IMR-90 (cell line): ENCODE measurements at regions not wholly inside any gene's neighbourhood (a gene's known extent, or its start where the extent isn't known, plus 50 kb on each side); places are given as distances from the start of the nearest gene placed in this dataset.

ENCODE experiments used
- ATAC-seq: fragments of 200-7000 bp; cut with Tn5 transposase; 2 replicates; pipeline ENCODE4 v1.9.1; 2020; ENCODE audit warnings: low read depth, mild to moderate bottlenecking, moderate library complexity
- BruUV-seq: library from RNA; stranded (reverse); fragments of 400-500 nt; replicated peaks from 2 replicates; lab custom pipeline; 2021; lab: Mats Ljungman, UMichigan
- CTCF ChIA-PET: fragments of 300-600 bp; formaldehyde crosslinking; extraction: SDS; loops from one replicate; lab custom pipeline; 2021; ENCODE audit warnings: antibody characterized with exemption; lab: Yijun Ruan, JAX
- POLR2A ChIA-PET: fragments of 300-600 bp; sonication (Branson Sonifier 250); formaldehyde crosslinking; loops from one replicate; lab custom pipeline; 2022; ENCODE audit warnings: antibody characterized with exemption; ENCODE audit not compliant: unreplicated experiment; lab: Charles Lee
- DNase-seq: peaks from one replicate; pipeline ENCODE4 v3.0.0; 2013
- H2AFZ ChIP-seq: replicated peaks from 2 replicates; pipeline ENCODE3; 2013; ENCODE audit warnings: low read length, mild to moderate bottlenecking; ENCODE audit not compliant: poor library complexity
- H2AK5ac ChIP-seq: 2 replicates; pipeline ENCODE4 v1.6.1; 2013; ENCODE audit warnings: low read depth, low read length, inconsistent platforms
- H2AK9ac ChIP-seq: replicated peaks from 2 replicates; pipeline ENCODE3; 2013; ENCODE audit warnings: mild to moderate bottlenecking, low read depth, low read length, moderate library complexity; ENCODE audit not compliant: poor library complexity
- H2BK120ac ChIP-seq: 2 replicates; pipeline ENCODE4 v1.6.1; 2013; ENCODE audit warnings: low read depth, low read length, inconsistent platforms
- H2BK15ac ChIP-seq: 3 replicates; pipeline ENCODE4 v1.6.1; 2013; ENCODE audit warnings: low read depth, low read length, inconsistent platforms
- H2BK20ac ChIP-seq: 2 replicates; pipeline ENCODE4 v1.6.1; 2013; ENCODE audit warnings: low read depth, mild to moderate bottlenecking, inconsistent platforms, low read length, moderate library complexity
- H2BK5ac ChIP-seq: 2 replicates; pipeline ENCODE4 v1.6.1; 2013; ENCODE audit warnings: mild to moderate bottlenecking, low read depth, low read length, inconsistent platforms; ENCODE audit not compliant: poor library complexity, severe bottlenecking
- H3K14ac ChIP-seq: replicated peaks from 2 replicates; pipeline ENCODE4 v1.6.1; 2013; ENCODE audit warnings: low read depth, low read length, inconsistent platforms
- H3K18ac ChIP-seq: 2 replicates; pipeline ENCODE4 v1.6.1; 2013; ENCODE audit warnings: low read depth, low read length, control low read depth
- H3K23ac ChIP-seq: 2 replicates; pipeline ENCODE4 v1.6.1; 2013; ENCODE audit warnings: low read depth, low read length, inconsistent platforms
- H3K27ac ChIP-seq: 2 replicates; pipeline ENCODE4 v1.5.1; 2013; ENCODE audit warnings: mild to moderate bottlenecking, control low read depth, low read length; ENCODE audit not compliant: insufficient read depth
- H3K27me3 ChIP-seq: 2 replicates; pipeline ENCODE4 v1.6.1; 2013; ENCODE audit warnings: low read length; ENCODE audit not compliant: control insufficient read depth, insufficient read depth
- H3K36me3 ChIP-seq: 2 replicates; pipeline ENCODE4 v1.6.1; 2013; ENCODE audit warnings: low read length, mixed read lengths; ENCODE audit not compliant: control insufficient read depth, insufficient read depth
- H3K4ac ChIP-seq: 2 replicates; pipeline ENCODE4 v1.6.1; 2013; ENCODE audit warnings: low read depth, low read length, inconsistent platforms
- H3K4me1 ChIP-seq: 2 replicates; pipeline ENCODE4 v1.6.1; 2013; ENCODE audit warnings: low read length, mixed read lengths; ENCODE audit not compliant: control insufficient read depth, insufficient read depth
- H3K4me2 ChIP-seq: 2 replicates; pipeline ENCODE4 v1.6.1; 2013; ENCODE audit warnings: low read depth, mild to moderate bottlenecking, control low read depth, low read length, moderate library complexity
- H3K4me3 ChIP-seq: 2 replicates; pipeline ENCODE4 v1.5.1; 2013; ENCODE audit warnings: low read depth, mild to moderate bottlenecking, control low read depth, low read length, moderate library complexity; ENCODE audit not compliant: insufficient read depth
- H3K56ac ChIP-seq: 2 replicates; pipeline ENCODE4 v1.6.1; 2013; ENCODE audit warnings: low read length, inconsistent platforms; ENCODE audit not compliant: insufficient read depth; ENCODE audit errors: extremely low read depth
- H3K79me1 ChIP-seq, 2 experiments: 2 replicates each; pipeline ENCODE4 v1.6.1; 2013; ENCODE audit warnings: low read length in 2 of 2, inconsistent platforms in 1 of 2, low read depth in 1 of 2
- H3K9ac ChIP-seq: 2 replicates; pipeline ENCODE4 v1.6.1; 2013; ENCODE audit warnings: low read depth, low read length, control low read depth
- H3K9me1 ChIP-seq: 2 replicates; pipeline ENCODE4 v1.6.1; 2013; ENCODE audit warnings: low read length, inconsistent platforms; ENCODE audit not compliant: insufficient read depth
- H3K9me3 ChIP-seq: 2 replicates; pipeline ENCODE4 v1.6.1; 2013; ENCODE audit warnings: low read length; ENCODE audit not compliant: control insufficient read depth, insufficient read depth
- H4K20me1 ChIP-seq: 2 replicates; pipeline ENCODE4 v1.6.1; 2013; ENCODE audit warnings: low read length, inconsistent platforms; ENCODE audit not compliant: insufficient read depth
- H4K5ac ChIP-seq: 2 replicates; pipeline ENCODE4 v1.6.1; 2013; ENCODE audit warnings: mild to moderate bottlenecking, low read depth, low read length, control low read depth
- H4K8ac ChIP-seq, 2 experiments: 2 replicates each; pipeline ENCODE4 v1.6.1; 2013; ENCODE audit warnings: low read depth in 2 of 2, low read length in 2 of 2, control low read depth in 1 of 2, inconsistent platforms in 1 of 2
- H4K91ac ChIP-seq: 2 replicates; pipeline ENCODE4 v1.6.1; 2013; ENCODE audit warnings: low read depth, low read length, inconsistent platforms; ENCODE audit not compliant: insufficient read depth
- BHLHE40 ChIP-seq: fragments of 150-350 bp; IDR thresholded peaks from 2 replicates; pipeline ENCODE4 v1.6.1; 2016; ENCODE audit warnings: mild to moderate bottlenecking, low read depth, low read length
- CEBPB ChIP-seq: IDR thresholded peaks from 2 replicates; pipeline ENCODE4 v1.6.1; 2012; ENCODE audit warnings: low read depth, low read length, improper control_type of control experiment
- CHD1 ChIP-seq: IDR thresholded peaks from 2 replicates; pipeline ENCODE4 v1.6.1; 2012; ENCODE audit warnings: low read depth, low read length, improper control_type of control experiment
- CTCF ChIP-seq: conservative IDR thresholded peaks from 2 replicates; pipeline ENCODE4 v1.5.1; 2012; ENCODE audit warnings: mild to moderate bottlenecking, low read depth, low read length, improper control_type of control experiment
- ELK1 ChIP-seq: fragments of 150-350 bp; IDR thresholded peaks from 2 replicates; pipeline ENCODE4 v1.6.1; 2016; ENCODE audit warnings: low read depth, mild to moderate bottlenecking, low read length, moderate library complexity, borderline replicate concordance
- FOS ChIP-seq: fragments of 150-350 bp; IDR thresholded peaks from 2 replicates; pipeline ENCODE4 v1.6.1; 2016; ENCODE audit warnings: low read depth, low read length
- MAFK ChIP-seq: IDR thresholded peaks from 2 replicates; pipeline ENCODE4 v1.6.1; 2012; ENCODE audit warnings: low read depth, low read length, improper control_type of control experiment
- MAZ ChIP-seq: IDR thresholded peaks from 2 replicates; pipeline ENCODE4 v1.6.1; 2012; ENCODE audit warnings: low read depth, mild to moderate bottlenecking, low read length, improper control_type of control experiment, moderate library complexity, borderline replicate concordance
- MXI1 ChIP-seq: IDR thresholded peaks from 2 replicates; pipeline ENCODE4 v1.6.1; 2012; ENCODE audit warnings: low read depth, mild to moderate bottlenecking, low read length, moderate library complexity, borderline replicate concordance
- NFE2L2 ChIP-seq: fragments of 150-350 bp; IDR thresholded peaks from 2 replicates; pipeline ENCODE4 v1.6.1; 2016; ENCODE audit warnings: low read depth, mild to moderate bottlenecking, low read length
- POLR2A ChIP-seq: IDR thresholded peaks from 2 replicates; pipeline ENCODE4 v1.6.1; 2012; ENCODE audit warnings: mild to moderate bottlenecking, low read depth, low read length
- RAD21 ChIP-seq: IDR thresholded peaks from 2 replicates; pipeline ENCODE4 v1.6.1; 2012; ENCODE audit warnings: low read length, improper control_type of control experiment
- RCOR1 ChIP-seq: IDR thresholded peaks from 2 replicates; pipeline ENCODE4 v1.6.1; 2012; ENCODE audit warnings: mild to moderate bottlenecking, low read length, improper control_type of control experiment; ENCODE audit not compliant: insufficient replicate concordance
- RFX5 ChIP-seq: IDR thresholded peaks from 2 replicates; pipeline ENCODE4 v1.8.0; 2012; ENCODE audit warnings: low read depth, mild to moderate bottlenecking, low read length, moderate library complexity
- SMC3 ChIP-seq: fragments of 150-350 bp; IDR thresholded peaks from 2 replicates; pipeline ENCODE4 v1.6.1; 2016; ENCODE audit warnings: low read depth, mild to moderate bottlenecking, antibody characterized with exemption, low read length, moderate library complexity
- USF2 ChIP-seq: fragments of 150-350 bp; IDR thresholded peaks from 2 replicates; pipeline ENCODE4 v1.6.1; 2017; ENCODE audit warnings: mild to moderate bottlenecking, antibody characterized with exemption, low read length, low read depth
- WGBS, 2 experiments: methylation state at CpG; one replicate each; pipeline versions ENCODE4 v1.1.5 to v1.1.7; 2013; ENCODE audit warnings: missing lambda C conversion rate in 2 of 2; ENCODE audit not compliant: insufficient read length in 1 of 2; ENCODE audit errors: extremely low coverage in 2 of 2; 5-methylcytosine and 5-hydroxymethylcytosine counted together
- dilution Hi-C: fragments of 300-500 bp; cut with HindIII; formaldehyde crosslinking; loops from one replicate; pipeline ENCODE4 v1.14.3; 2018; ENCODE audit warnings: low sequenced_read_pairs; ENCODE audit not compliant: unreplicated experiment
- in situ Hi-C: fragments of 300-500 bp; cut with MboI; formaldehyde crosslinking; loops from 3 replicates; pipeline ENCODE4 v1.14.3; 2019; ENCODE audit warnings: low sequenced_read_pairs, inconsistent platforms, mixed read lengths
- intact Hi-C: fragments of 100-400 bp; cut with micrococcal nuclease; formaldehyde crosslinking; loops from 2 replicates; pipeline ENCODE4 v1.10.0; 2022

- Histone ChIP-seq H3K27me3 (no peaks in the 10 kb centered on the region), H2BK5ac (peak overlapping the region; percentile 50), H3K9ac (no peak overlapping the region; the same call in 1 of the 2 replicates), H3K4me2 (no peak overlapping the region), H2BK15ac (no peak overlapping the region), H3K9me3 (peaks cover 2% of the 10 kb centered on the region; the same call in 1 of the 2 replicates), H3K4ac (0 out of 2 replicates have a peak overlapping the region, but pooled peaks have one; percentile 21), H3K79me1 (peaks cover 10 to 39% of the 10 kb centered on the region in 2 experiments; a peak in 2 of 4 replicates), H3K27ac (no peak overlapping the region), H3K36me3 (peaks cover 4% of the 10 kb centered on the region; the same call in 1 of the 2 replicates), H2BK20ac (0 out of 2 replicates have a peak overlapping the region, but pooled peaks have one; percentile 14), H3K4me3 (no peak overlapping the region), H4K8ac (peak overlapping the region in 1 of 2 experiments; percentile 48; a peak in 1 of 4 replicates), H3K23ac (peak overlapping the region; percentile 67; the same call in 1 of the 2 replicates), H3K56ac (no peak overlapping the region), H3K4me1 (peaks cover 10% of the 10 kb centered on the region), H4K20me1 (no peaks in the 10 kb centered on the region; the same call in 1 of the 2 replicates), H3K14ac (no peak overlapping the region; the same call in 1 of the 2 replicates), H2AFZ (no peak overlapping the region), H4K5ac (no peak overlapping the region), H3K9me1 (peaks cover 5% of the 10 kb centered on the region), H2BK120ac (0 out of 2 replicates have a peak overlapping the region, but pooled peaks have one; percentile 16), H2AK5ac (no peak overlapping the region), H2AK9ac (no peak overlapping the region), H4K91ac (no peak overlapping the region), H3K18ac (no peak overlapping the region)
- dilution Hi-C loops (no loop called here), in situ Hi-C loops (no loop called here), intact Hi-C loops (no loop called here)
- POLR2A ChIA-PET, result interaction anchor here (1.4 kb wide), 1 partner anchor 10 kb away, joined by 3 read pairs; no protein-coding TSS in a partner anchor
- TF ChIP-seq BHLHE40, result no peak
- TF ChIP-seq MAZ, result no peak
- no peak for TF ChIP-seq CHD1
- no peak for TF ChIP-seq MAFK
- TF ChIP-seq RAD21, result no peak
- TF ChIP-seq USF2, result no peak
- no peak for TF ChIP-seq CTCF
- TF ChIP-seq FOS, result no peak
- no peak for TF ChIP-seq NFE2L2
- TF ChIP-seq SMC3, result no peak
- TF ChIP-seq POLR2A, result no peak
- TF ChIP-seq MXI1, result no peak
- TF ChIP-seq RCOR1, result no peak
- no peak for TF ChIP-seq CEBPB
- TF ChIP-seq RFX5, result no peak
- no peak for TF ChIP-seq ELK1
- ATAC-seq, result peak; percentile 19; the same call in 1 of the 2 replicates
- no CpG with 5 or more reads among the region's 1 CpG for WGBS, 2 experiments
- peak; percentile 45 for DNase-seq
- CTCF ChIA-PET, result interaction anchor here (0.7 to 1.7 kb wide), 5 partner anchors 11 to 74 kb away, joined by 3 to 5 read pairs (median 3); no protein-coding TSS in a partner anchor
- no TSS peak for BruUV-seq
Observed at GRCh38 chr7:130970696-130971095, 236.7 kb upstream of the KLF14 start.
